AG10803 (cell line): ENCODE measurements at regions not wholly inside any gene's neighbourhood (a gene's known extent, or its start where the extent isn't known, plus 50 kb on each side); places are given as distances from the start of the nearest gene placed in this dataset.

Experiments
- DNase-seq: peaks from one replicate; pipeline ENCODE4 v3.0.0; 2010; ENCODE audit warnings: low read depth
- H3K4me3 ChIP-seq: 2 replicates; pipeline ENCODE4 v1.5.1; 2011; ENCODE audit warnings: mild to moderate bottlenecking, low read length, control low read depth
- TF ChIP-seq, protein P1 (sequence below): conservative IDR thresholded peaks from 2 replicates; pipeline ENCODE4 v1.5.1; 2011; ENCODE audit warnings: mild to moderate bottlenecking, low read length, control low read depth, inconsistent platforms

DNA sequence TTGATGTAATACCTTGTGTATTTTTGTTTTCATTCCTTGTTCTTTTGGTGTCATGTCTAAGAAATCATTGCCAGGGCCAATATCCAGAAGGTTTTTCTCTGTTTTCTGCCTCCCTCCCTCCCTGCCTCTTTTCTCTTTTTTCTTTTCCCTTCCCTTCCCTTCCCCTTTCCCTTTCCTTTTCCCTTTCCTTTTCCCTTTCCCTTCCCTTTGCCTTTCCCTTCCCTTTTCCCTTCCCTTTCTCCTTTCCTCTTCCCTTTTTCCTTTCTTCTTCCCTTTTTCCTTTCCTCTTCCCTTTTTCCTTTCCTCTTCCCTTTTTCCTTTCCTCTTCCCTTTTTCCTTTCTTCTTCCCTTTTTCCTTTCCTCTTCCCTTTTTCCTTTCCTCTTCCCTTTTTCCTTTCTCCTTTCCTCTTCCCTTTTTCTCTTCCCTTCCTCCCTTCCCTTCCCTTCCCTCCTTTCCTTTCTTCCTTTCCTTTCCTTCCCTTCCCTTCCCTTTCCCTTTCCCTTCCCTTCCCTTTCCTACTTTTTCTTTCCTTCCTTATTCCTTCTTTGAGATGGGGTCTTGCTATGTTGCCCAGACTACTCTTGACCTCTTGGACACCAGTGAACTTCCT, 646.1 kb downstream of the RAPGEF2 start:
- TF ChIP-seq, protein P1, sequence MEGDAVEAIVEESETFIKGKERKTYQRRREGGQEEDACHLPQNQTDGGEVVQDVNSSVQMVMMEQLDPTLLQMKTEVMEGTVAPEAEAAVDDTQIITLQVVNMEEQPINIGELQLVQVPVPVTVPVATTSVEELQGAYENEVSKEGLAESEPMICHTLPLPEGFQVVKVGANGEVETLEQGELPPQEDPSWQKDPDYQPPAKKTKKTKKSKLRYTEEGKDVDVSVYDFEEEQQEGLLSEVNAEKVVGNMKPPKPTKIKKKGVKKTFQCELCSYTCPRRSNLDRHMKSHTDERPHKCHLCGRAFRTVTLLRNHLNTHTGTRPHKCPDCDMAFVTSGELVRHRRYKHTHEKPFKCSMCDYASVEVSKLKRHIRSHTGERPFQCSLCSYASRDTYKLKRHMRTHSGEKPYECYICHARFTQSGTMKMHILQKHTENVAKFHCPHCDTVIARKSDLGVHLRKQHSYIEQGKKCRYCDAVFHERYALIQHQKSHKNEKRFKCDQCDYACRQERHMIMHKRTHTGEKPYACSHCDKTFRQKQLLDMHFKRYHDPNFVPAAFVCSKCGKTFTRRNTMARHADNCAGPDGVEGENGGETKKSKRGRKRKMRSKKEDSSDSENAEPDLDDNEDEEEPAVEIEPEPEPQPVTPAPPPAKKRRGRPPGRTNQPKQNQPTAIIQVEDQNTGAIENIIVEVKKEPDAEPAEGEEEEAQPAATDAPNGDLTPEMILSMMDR: no peak
- no peak overlapping the region for H3K4me3 ChIP-seq
- DNase-seq: no peak

- DNase-seq: no peak
- H3K4me3 ChIP-seq: no peak overlapping the region
- TF ChIP-seq, protein P1: no peak
Measured at GRCh38 chr4:159757499-159757898, 654.6 kb downstream of the RAPGEF2 start.

DNA sequence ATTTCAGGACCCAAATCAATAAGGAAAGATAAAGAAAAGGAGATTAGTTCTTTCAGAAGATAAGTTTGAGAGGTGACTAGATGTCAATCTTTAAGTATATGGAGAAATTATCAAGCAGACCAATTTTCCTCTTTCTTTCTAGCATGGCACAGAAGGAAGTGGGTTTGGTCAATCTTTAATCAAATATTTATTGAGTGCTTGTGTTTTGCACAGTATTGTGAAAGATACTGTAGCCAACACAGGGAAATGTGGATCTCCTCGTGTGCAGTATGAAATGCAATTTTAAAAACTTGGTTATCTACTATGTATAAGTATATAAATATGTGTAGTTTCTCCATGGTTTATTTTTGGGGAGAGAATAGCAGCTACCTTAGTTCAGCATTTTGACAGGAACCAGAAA, 655.2 kb downstream of the RAPGEF2 start:
- H3K4me3 ChIP-seq: no peak overlapping the region
- TF ChIP-seq, protein P1: no peak
- no peak for DNase-seq

GRCh38 chr4:159762672-159763071, 659.8 kb downstream of the RAPGEF2 start:
- TF ChIP-seq, protein P1: no peak
- DNase-seq: no peak
- no peak overlapping the region for H3K4me3 ChIP-seq

GRCh38 chr4:159764343-159764952, 661.6 kb downstream of the RAPGEF2 start:
- peak; percentile 12 for DNase-seq
- H3K4me3 ChIP-seq: no peak overlapping the region

GRCh38 chr4:159765382-159765781, 662.5 kb downstream of the RAPGEF2 start:
- TF ChIP-seq, protein P1: no peak
- no peak for DNase-seq
- no peak overlapping the region for H3K4me3 ChIP-seq

More at GRCh38 chr4:159764343-159764952, 661.6 kb downstream of the RAPGEF2 start:
- TF ChIP-seq, protein P1: peak; percentile 53

DNA sequence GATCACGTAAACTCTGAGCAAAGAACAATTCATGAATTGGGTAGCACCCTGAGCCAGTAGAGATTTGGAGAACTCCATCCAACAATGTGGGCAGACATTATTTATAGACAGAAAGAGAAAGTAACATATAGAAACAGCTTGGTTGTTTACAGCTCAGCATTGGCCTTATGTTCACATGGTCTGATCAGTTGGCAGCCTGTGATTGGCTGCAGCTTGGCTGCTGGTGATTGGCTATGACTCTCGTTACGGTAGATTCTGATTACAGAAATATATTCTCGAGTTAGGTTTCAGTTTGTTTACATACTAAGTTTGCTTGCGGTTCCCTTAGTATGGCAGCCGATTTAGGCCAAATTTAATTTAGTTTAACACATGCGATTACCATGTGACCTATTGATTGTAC, 663.4 kb downstream of the RAPGEF2 start:
- no peak for DNase-seq
- TF ChIP-seq, protein P1: no peak
- H3K4me3 ChIP-seq: no peak overlapping the region
